Neural progenitor cell (in vitro differentiated cells): ENCODE measurements at regions not wholly inside any gene's neighbourhood (a gene's known extent, or its start where the extent isn't known, plus 50 kb on each side); places are given as distances from the start of the nearest gene placed in this dataset.

Experiments used
- CTCF ChIP-seq: fragments of 200-600 bp; sonication (generic); IDR thresholded peaks from 2 replicates; pipeline ENCODE4 v1.5.1; 2017; ENCODE audit warnings: antibody characterized with exemption, mild to moderate bottlenecking
- EZH2 ChIP-seq: fragments of 200-600 bp; sonication (generic); IDR thresholded peaks from 2 replicates; pipeline ENCODE4 v1.6.1; 2017; ENCODE audit warnings: antibody characterized with exemption, mild to moderate bottlenecking, moderate library complexity
- EZH2phosphoT487 ChIP-seq: fragments of 200-600 bp; sonication (generic); IDR thresholded peaks from 2 replicates; pipeline ENCODE4 v1.6.1; 2017; ENCODE audit warnings: antibody characterized with exemption

DNA sequence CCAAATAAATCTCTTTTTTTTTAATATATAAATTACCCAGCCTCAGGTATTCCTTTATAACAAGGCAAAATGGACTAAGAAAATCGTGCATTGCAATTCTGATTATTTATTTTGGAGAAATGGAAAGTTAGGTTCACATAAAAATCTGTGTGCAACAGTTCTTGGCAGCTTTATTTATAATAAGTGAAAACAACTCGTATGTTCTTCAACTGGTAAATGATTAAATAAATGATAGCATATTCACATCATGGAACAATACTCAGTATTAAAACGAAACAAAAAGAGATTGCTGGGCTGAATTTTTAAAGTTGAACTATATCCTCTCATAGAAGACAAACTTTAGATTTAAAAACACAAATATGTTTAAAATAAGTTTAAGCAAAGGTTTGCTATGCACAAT is 176.3 kb upstream of the ZNF385D start:
- TF ChIP-seq CTCF (no peak), EZH2 (no peak), EZH2phosphoT487 (no peak)
